ENCODE measurements at regions not wholly inside any gene's neighbourhood (a gene's known extent, or its start where the extent isn't known, plus 50 kb on each side); places are given as distances from the start of the nearest gene placed in this dataset.

DNA sequence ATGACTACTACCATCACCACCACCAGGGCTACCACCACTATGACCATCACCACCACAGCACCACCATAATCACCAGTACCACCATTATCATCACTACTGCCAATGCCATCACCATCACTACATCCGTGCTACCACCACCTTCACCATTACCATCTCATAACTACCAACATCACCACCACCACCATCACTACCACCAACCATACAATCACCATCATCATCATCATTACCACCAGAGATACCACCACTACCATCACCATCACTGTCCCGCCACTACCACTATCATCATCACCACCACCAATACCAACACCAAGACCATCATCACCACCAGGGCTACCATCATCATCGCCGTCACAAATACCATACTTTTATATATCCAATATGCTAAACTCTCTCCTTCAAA is 369.6 kb upstream of the DYNLRB2 start:
- TF ChIP-seq, protein P1, sequence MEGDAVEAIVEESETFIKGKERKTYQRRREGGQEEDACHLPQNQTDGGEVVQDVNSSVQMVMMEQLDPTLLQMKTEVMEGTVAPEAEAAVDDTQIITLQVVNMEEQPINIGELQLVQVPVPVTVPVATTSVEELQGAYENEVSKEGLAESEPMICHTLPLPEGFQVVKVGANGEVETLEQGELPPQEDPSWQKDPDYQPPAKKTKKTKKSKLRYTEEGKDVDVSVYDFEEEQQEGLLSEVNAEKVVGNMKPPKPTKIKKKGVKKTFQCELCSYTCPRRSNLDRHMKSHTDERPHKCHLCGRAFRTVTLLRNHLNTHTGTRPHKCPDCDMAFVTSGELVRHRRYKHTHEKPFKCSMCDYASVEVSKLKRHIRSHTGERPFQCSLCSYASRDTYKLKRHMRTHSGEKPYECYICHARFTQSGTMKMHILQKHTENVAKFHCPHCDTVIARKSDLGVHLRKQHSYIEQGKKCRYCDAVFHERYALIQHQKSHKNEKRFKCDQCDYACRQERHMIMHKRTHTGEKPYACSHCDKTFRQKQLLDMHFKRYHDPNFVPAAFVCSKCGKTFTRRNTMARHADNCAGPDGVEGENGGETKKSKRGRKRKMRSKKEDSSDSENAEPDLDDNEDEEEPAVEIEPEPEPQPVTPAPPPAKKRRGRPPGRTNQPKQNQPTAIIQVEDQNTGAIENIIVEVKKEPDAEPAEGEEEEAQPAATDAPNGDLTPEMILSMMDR (conservative IDR thresholded peaks at IDR 0.05; ENCODE audit: low read depth, low read length): no peak
- TF ChIP-seq EZH2 (IDR thresholded peaks at IDR 0.05; ENCODE audit: borderline replicate concordance, low read depth, low read length, poor library complexity, severe bottlenecking): no peak
